Upper lobe of left lung (tissue), 6 donors: ENCODE measurements at regions not wholly inside any gene's neighbourhood (a gene's known extent, or its start where the extent isn't known, plus 50 kb on each side); places are given as distances from the start of the nearest gene placed in this dataset.

Source experiments
- ATAC-seq, 2 donors: fragments of 200-7000 bp; cut with Tn5 transposase; one replicate each; pipeline ENCODE4 v1.9.1; 2022; ENCODE audit warnings: mild to moderate bottlenecking in 2 of 2, moderate library complexity in 2 of 2; ENCODE audit not compliant: low FRiP score in 2 of 2
- DNase-seq, 2 donors: peaks; one replicate each; pipeline ENCODE4 v3.0.0-alpha.2; 2019 to 2020
- H3K27ac ChIP-seq, 4 donors: fragments of 200-600 bp; sonication (generic); one replicate each; pipeline ENCODE4 v1.5.1; 2016 to 2019
- H3K27me3 ChIP-seq, 4 donors: fragments of 200-600 bp; sonication (generic); one replicate each; pipeline ENCODE4 v1.5.1; 2017 to 2019
- H3K36me3 ChIP-seq, 4 donors: fragments of 200-600 bp; sonication (generic); one replicate each; pipeline ENCODE4 v1.5.1; 2016 to 2019
- H3K4me1 ChIP-seq, 4 donors: fragments of 200-600 bp; sonication (generic); one replicate each; pipeline ENCODE4 v1.5.1; 2018 to 2019
- H3K4me3 ChIP-seq, 4 donors: fragments of 200-600 bp; sonication (generic); one replicate each; pipeline ENCODE4 v1.5.1; 2017 to 2019; ENCODE audit warnings: mild to moderate bottlenecking in 2 of 4, moderate library complexity in 1 of 4
- H3K9me3 ChIP-seq, 4 donors: fragments of 200-600 bp; sonication (generic); one replicate each; pipeline ENCODE4 v1.5.1; 2018 to 2019
- EP300 ChIP-seq, 4 donors: sonication (generic); formaldehyde crosslinking; IDR thresholded peaks; one replicate each; pipeline ENCODE4 v1.5.1; 2017; ENCODE audit warnings: antibody characterized with exemption in 4 of 4, control low read depth in 2 of 4
- POLR2A ChIP-seq, 4 donors: fragments of 450-650 bp; IDR thresholded peaks; one replicate each; pipeline ENCODE4 v1.5.1; 2016 to 2017; ENCODE audit warnings: antibody characterized with exemption in 4 of 4, mild to moderate bottlenecking in 2 of 4
- POLR2AphosphoS5 ChIP-seq, 2 donors: sonication (generic); formaldehyde crosslinking; IDR thresholded peaks; one replicate each; pipeline ENCODE4 v1.5.1; 2017; ENCODE audit warnings: antibody characterized with exemption in 2 of 2
- WGBS, 2 donors: methylation state at CpG; one replicate each; pipeline ENCODE4 v1.1.5; 2017 to 2018; 5-methylcytosine and 5-hydroxymethylcytosine counted together
- TF ChIP-seq, protein P1 (sequence below), 6 experiments: fragments of 450-650 bp in 4 of 6; fragments of 200-600 bp in 2 of 6; sonication (generic) in 2 of 6; IDR thresholded peaks; one replicate each; pipeline ENCODE4 v1.5.1; 2016 to 2019; ENCODE audit warnings: antibody characterized with exemption in 6 of 6
- donor health status: DM: no; HTN: no; CAD: no; lungs with moderate emphysema.
- donor health status: DM: no; HTN: yes; CAD: no; lungs with severe emphysema.

DNA sequence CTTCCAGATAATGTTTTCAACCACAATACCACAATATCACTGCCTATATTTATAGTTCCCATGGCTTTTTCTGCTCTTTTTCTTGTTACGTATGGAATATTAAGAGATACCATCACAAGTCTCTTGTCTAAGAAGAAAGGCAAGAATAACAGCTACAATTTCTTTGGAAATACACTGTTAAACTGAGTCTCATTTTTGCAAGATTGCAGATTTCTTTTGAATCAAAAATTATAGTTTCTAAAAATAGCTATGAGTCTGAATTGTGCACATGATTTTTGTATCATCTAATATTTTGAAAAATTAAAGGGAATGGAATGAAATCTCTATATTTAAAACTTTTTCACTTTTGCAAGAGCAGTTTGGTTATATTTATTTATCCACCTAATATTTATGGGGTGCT, 1120.8 kb downstream of the EFNB2 start:
- no peaks in the 10 kb centered on the region for H3K9me3 ChIP-seq
- H3K27me3 ChIP-seq: no peaks in the 10 kb centered on the region
- no peak for DNase-seq
- 71 to 79% methylated on average over 1 of the region's 1 CpG for WGBS, 2 donors
- H3K36me3 ChIP-seq: no peaks in the 10 kb centered on the region
- H3K4me1 ChIP-seq: no peaks in the 10 kb centered on the region
- H3K27ac ChIP-seq: no peak overlapping the region
- no peak for ATAC-seq
- H3K4me3 ChIP-seq: no peak overlapping the region
- no peak for TF ChIP-seq EP300 (IDR thresholded peaks at IDR 0.05)
- TF ChIP-seq POLR2A (IDR thresholded peaks at IDR 0.05): no peak
- TF ChIP-seq, protein P1, sequence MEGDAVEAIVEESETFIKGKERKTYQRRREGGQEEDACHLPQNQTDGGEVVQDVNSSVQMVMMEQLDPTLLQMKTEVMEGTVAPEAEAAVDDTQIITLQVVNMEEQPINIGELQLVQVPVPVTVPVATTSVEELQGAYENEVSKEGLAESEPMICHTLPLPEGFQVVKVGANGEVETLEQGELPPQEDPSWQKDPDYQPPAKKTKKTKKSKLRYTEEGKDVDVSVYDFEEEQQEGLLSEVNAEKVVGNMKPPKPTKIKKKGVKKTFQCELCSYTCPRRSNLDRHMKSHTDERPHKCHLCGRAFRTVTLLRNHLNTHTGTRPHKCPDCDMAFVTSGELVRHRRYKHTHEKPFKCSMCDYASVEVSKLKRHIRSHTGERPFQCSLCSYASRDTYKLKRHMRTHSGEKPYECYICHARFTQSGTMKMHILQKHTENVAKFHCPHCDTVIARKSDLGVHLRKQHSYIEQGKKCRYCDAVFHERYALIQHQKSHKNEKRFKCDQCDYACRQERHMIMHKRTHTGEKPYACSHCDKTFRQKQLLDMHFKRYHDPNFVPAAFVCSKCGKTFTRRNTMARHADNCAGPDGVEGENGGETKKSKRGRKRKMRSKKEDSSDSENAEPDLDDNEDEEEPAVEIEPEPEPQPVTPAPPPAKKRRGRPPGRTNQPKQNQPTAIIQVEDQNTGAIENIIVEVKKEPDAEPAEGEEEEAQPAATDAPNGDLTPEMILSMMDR (IDR thresholded peaks at IDR 0.05): no peak
- no peak for TF ChIP-seq POLR2AphosphoS5 (IDR thresholded peaks at IDR 0.05)

DNA sequence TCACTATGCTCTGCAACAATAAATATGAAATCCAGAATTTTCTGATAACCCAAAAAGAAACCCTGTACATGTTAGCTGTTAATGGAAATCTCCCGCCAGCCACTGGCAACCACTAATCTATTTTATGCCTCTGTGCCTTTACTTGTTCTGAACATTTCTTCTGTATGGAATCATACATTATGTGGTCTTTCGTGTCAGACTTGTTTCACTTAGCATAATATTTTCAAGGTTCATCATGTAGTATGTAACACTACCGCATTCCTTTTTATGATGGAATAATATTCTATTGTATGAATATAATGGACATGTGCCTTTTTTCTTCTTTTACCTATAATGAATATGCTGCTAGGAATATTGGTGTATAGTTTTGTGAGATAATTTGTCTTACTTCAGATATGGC, 1123.3 kb downstream of the EFNB2 start:
- Histone ChIP-seq H3K9me3 (no peaks in the 10 kb centered on the region), H3K4me1 (no peaks in the 10 kb centered on the region), H3K4me3 (no peak overlapping the region), H3K36me3 (no peaks in the 10 kb centered on the region), H3K27ac (no peak overlapping the region), H3K27me3 (no peaks in the 10 kb centered on the region)
- no peak for ATAC-seq
- no peak for TF ChIP-seq EP300 (IDR thresholded peaks at IDR 0.05)
- no peak for TF ChIP-seq POLR2AphosphoS5 (IDR thresholded peaks at IDR 0.05)
- TF ChIP-seq, protein P1 (IDR thresholded peaks at IDR 0.05): no peak
- TF ChIP-seq POLR2A (IDR thresholded peaks at IDR 0.05): no peak
- 93 to 94% methylated on average over 3 of the region's 3 CpGs for WGBS, 2 donors
- no peak for DNase-seq

DNA sequence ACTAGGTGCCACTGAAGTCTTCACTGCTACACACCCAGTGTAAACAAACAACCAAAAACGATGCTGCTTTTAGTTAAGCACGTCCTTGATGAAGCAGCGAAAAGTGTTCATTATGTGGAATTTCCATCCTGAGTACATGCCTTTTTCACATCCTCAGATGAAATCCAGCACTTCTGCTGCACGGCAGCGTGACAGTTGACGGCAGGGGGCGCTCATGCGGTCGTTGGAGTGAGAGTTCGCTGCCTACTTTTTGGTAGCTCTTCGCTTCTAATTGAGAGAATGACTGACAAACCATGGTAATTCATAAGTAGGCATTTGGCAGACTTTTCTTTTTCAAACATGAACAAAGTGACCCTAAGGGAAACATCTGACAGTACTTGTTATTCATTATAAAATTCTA, 1124.9 kb downstream of the EFNB2 start:
- H3K27ac ChIP-seq: no peak overlapping the region
- no peaks in the 10 kb centered on the region for H3K36me3 ChIP-seq
- no peaks in the 10 kb centered on the region for H3K27me3 ChIP-seq
- H3K9me3 ChIP-seq: no peaks in the 10 kb centered on the region
- WGBS, 2 donors: 46 to 53% methylated on average over 11 of the region's 11 CpGs
- no peak overlapping the region for H3K4me3 ChIP-seq
- DNase-seq: peak; percentile 25 to 88
- TF ChIP-seq, protein P1 (IDR thresholded peaks at IDR 0.05): peak in 2 of 6 experiments; percentile 38 to 54
- no peak for TF ChIP-seq EP300 (IDR thresholded peaks at IDR 0.05)
- ATAC-seq: no peak
- no peaks in the 10 kb centered on the region for H3K4me1 ChIP-seq

DNA sequence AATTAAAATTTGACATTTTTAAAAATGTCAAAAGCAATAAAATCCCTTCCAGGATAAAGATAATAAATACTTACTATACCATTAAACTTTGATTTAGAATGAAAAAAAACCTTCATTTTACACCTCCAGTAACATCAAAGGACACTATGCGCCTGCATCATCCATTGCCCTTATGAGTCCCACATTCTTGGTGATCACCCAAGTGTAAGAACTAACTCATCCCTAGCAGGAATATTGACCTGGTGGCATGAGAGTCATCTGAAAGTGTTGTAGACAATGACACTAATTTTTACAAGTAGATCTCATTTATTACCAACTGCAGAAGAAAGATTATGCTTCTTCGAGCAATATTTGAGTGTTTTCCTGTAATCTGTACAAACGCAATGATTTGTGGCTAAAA, 1128.9 kb downstream of the EFNB2 start:
- no peak overlapping the region for H3K27ac ChIP-seq
- TF ChIP-seq POLR2A (IDR thresholded peaks at IDR 0.05) (no peak), POLR2AphosphoS5 (IDR thresholded peaks at IDR 0.05) (no peak), EP300 (IDR thresholded peaks at IDR 0.05) (no peak)
- TF ChIP-seq, protein P1 (IDR thresholded peaks at IDR 0.05): no peak
- DNase-seq (no peak), ATAC-seq (no peak)
- no peaks in the 10 kb centered on the region for H3K36me3 ChIP-seq
- H3K9me3 ChIP-seq: no peaks in the 10 kb centered on the region
- 68 to 82% methylated on average over 3 of the region's 3 CpGs for whole genome bisulfite sequencing, 2 donors
- no peak overlapping the region for H3K4me3 ChIP-seq
- no peaks in the 10 kb centered on the region for H3K4me1 ChIP-seq
- H3K27me3 ChIP-seq: no peaks in the 10 kb centered on the region

DNA sequence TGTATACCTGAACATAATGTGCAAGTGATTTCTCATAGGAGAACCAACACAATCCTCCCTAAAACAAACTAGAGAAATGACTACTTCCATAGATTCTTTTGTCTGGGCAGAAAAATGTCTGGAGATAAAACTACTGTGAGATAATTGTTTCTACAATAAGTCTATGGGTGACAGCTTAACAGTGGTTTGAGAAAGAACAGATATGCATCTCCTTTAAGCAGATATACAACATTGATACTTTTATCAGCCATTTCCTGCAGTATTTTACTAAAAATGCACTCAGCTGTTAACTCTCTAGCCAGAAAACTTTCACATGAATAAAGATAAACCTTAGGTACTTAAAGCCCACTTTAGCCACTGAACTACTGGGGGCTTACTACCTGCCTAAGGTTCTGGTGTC, 1132.4 kb downstream of the EFNB2 start:
- H3K27ac ChIP-seq: no peak overlapping the region
- no peak overlapping the region for H3K4me3 ChIP-seq
- ATAC-seq: no peak
- no peak for DNase-seq
- no peaks in the 10 kb centered on the region for H3K27me3 ChIP-seq
- no peaks in the 10 kb centered on the region for H3K9me3 ChIP-seq
- no peaks in the 10 kb centered on the region for H3K4me1 ChIP-seq
- H3K36me3 ChIP-seq: no peaks in the 10 kb centered on the region
- TF ChIP-seq POLR2AphosphoS5 (IDR thresholded peaks at IDR 0.05) (no peak), POLR2A (IDR thresholded peaks at IDR 0.05) (no peak), EP300 (IDR thresholded peaks at IDR 0.05) (no peak)
- TF ChIP-seq, protein P1 (IDR thresholded peaks at IDR 0.05): no peak
